Nephron (organoid): ENCODE measurements at regions not wholly inside any gene's neighbourhood (a gene's known extent, or its start where the extent isn't known, plus 50 kb on each side); places are given as distances from the start of the nearest gene placed in this dataset.

Experiments
- H3K27ac Mint-ChIP-seq, 3 experiments: 2 replicates each; pipeline ENCODE4 v1.8.0; 2020; ENCODE audit warnings: mixed read lengths in 3 of 3, mild to moderate bottlenecking in 2 of 3, moderate library complexity in 1 of 3
- H3K27me3 Mint-ChIP-seq: 2 replicates; pipeline ENCODE4 v1.8.0; 2021; ENCODE audit warnings: low read depth, mild to moderate bottlenecking, moderate library complexity, mixed read lengths
- H3K36me3 Mint-ChIP-seq: 2 replicates; pipeline ENCODE4 v1.8.0; 2020; ENCODE audit warnings: low read depth, mixed read lengths
- H3K4me1 Mint-ChIP-seq: 2 replicates; pipeline ENCODE4 v1.8.0; 2020; ENCODE audit warnings: mixed read lengths
- H3K4me3 Mint-ChIP-seq, 3 experiments: 2 replicates each; pipeline ENCODE4 v1.8.0; 2020; ENCODE audit warnings: mild to moderate bottlenecking in 3 of 3, mixed read lengths in 3 of 3, moderate library complexity in 2 of 3
- H3K9me3 Mint-ChIP-seq: 2 replicates; pipeline ENCODE4 v1.8.0; 2020; ENCODE audit warnings: mixed read lengths
- CTCF ChIP-seq, 3 experiments: fragments of 200-600 bp; sonication (generic); IDR thresholded peaks; one replicate each; pipeline ENCODE4 v1.5.0; 2021; ENCODE audit warnings: antibody characterized with exemption in 3 of 3; ENCODE audit not compliant: unreplicated experiment in 3 of 3

DNA sequence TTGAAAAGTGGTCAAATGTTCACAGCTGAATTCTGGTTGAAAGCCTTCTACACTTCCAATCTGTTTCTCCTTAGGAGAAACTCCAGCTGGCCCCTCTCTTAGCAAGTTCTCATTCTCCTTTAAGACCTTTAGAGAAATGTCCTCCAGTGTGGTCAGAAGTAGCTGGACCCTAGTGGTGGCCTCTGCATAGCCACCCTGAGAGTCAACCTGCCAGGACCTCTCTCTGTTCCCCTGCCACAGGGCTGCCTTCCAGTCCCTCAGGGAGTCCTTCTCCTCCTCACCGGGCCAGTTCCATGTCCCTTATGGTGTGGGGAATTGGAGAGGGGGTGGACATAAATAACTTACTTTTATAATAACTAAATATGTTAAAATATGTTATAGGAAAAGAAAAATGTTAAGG is 200.9 kb upstream of the PKDCC start:
- no peaks in the 10 kb centered on the region for H3K36me3 Mint-ChIP-seq
- peaks cover 65% of the 10 kb centered on the region for H3K27me3 Mint-ChIP-seq
- H3K4me1 Mint-ChIP-seq: peaks cover 2% of the 10 kb centered on the region
- no peaks in the 10 kb centered on the region for H3K9me3 Mint-ChIP-seq
- H3K4me3 Mint-ChIP-seq: no peak overlapping the region
- TF ChIP-seq CTCF (IDR thresholded peaks at IDR 0.05; ENCODE audit: unreplicated experiment in 3 of 3): no peak
- H3K27ac Mint-ChIP-seq: no peak overlapping the region

DNA sequence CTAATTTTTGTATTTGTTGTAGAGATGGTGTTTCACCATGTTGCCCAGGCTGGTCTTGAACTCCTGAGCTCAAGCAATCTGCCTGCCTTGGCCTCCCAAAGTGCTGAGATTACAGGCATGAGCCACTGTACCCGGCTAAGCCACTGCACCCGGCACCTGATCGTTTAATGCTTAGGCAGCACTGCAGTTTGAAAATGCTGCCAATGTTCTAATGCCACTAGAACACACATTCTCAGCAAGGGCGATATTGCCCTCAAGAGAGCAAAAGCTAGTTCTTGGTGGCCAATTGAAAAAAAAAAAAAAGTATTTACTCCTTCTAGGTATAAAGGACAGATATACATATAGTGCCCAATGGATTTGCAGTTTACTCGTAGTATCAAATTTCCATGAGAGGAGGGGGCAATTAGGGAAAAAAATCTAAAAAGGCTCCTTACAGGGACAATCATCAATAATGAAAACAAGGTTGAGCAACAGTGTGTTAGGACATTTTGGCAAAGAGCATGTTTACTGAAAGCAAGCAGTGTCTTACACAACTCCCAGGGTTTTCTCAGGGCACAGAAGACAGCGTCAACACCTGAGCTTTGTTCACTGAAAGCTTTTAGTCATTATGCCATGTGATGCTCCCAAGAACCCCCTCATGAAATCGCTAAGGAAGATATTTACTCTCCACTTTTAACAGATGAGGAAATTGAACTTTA is 199.9 kb upstream of the PKDCC start:
- Mint-ChIP-seq H3K4me3 (no peak overlapping the region), H3K4me1 (peaks cover 4% of the 10 kb centered on the region), H3K9me3 (no peaks in the 10 kb centered on the region), H3K27me3 (peaks cover 62% of the 10 kb centered on the region), H3K36me3 (no peaks in the 10 kb centered on the region), H3K27ac (no peak overlapping the region)
- no peak for TF ChIP-seq CTCF (IDR thresholded peaks at IDR 0.05; ENCODE audit: unreplicated experiment in 3 of 3)

GRCh38 chr2:41851554-41851953 is 196.3 kb upstream of the PKDCC start:
- Mint-ChIP-seq H3K9me3 (no peaks in the 10 kb centered on the region), H3K4me1 (peaks cover 9% of the 10 kb centered on the region), H3K27ac (no peak overlapping the region), H3K27me3 (peaks cover 33% of the 10 kb centered on the region), H3K36me3 (no peaks in the 10 kb centered on the region), H3K4me3 (no peak overlapping the region)
- no peak for TF ChIP-seq CTCF (IDR thresholded peaks at IDR 0.05; ENCODE audit: unreplicated experiment in 3 of 3)

- H3K4me3 Mint-ChIP-seq: no peak overlapping the region
- H3K27me3 Mint-ChIP-seq: peaks cover 18% of the 10 kb centered on the region
- peaks cover 9% of the 10 kb centered on the region for H3K4me1 Mint-ChIP-seq
- no peaks in the 10 kb centered on the region for H3K36me3 Mint-ChIP-seq
- TF ChIP-seq CTCF (IDR thresholded peaks at IDR 0.05; ENCODE audit: unreplicated experiment in 3 of 3): peak; percentile 71 to 81 (median 78)
- peak overlapping the region in 2 of 3 experiments; percentile 45 to 63 for H3K27ac Mint-ChIP-seq
- H3K9me3 Mint-ChIP-seq: no peaks in the 10 kb centered on the region
Measured at GRCh38 chr2:41853427-41854191, 194.2 kb upstream of the PKDCC start.

- no peaks in the 10 kb centered on the region for H3K36me3 Mint-ChIP-seq
- no peak overlapping the region for H3K27ac Mint-ChIP-seq
- H3K9me3 Mint-ChIP-seq: no peaks in the 10 kb centered on the region
- H3K4me3 Mint-ChIP-seq: no peak overlapping the region
- TF ChIP-seq CTCF (IDR thresholded peaks at IDR 0.05; ENCODE audit: unreplicated experiment in 3 of 3): no peak
- H3K27me3 Mint-ChIP-seq: peaks cover 16% of the 10 kb centered on the region
- peaks cover 9% of the 10 kb centered on the region for H3K4me1 Mint-ChIP-seq
Measured at GRCh38 chr2:41854227-41854626, 193.6 kb upstream of the PKDCC start.
